Activated T-cell treated with anti-CD3 and anti-CD28 coated beads, Interleukin-2, amount 50 U/mL, for 48 hours (primary cell): ENCODE measurements at regions not wholly inside any gene's neighbourhood (a gene's known extent, or its start where the extent isn't known, plus 50 kb on each side); places are given as distances from the start of the nearest gene placed in this dataset.

Experiments used
- DNase-seq, 2 experiments: peaks; one replicate each; pipeline ENCODE4 v3.0.0-alpha.2; 2020

DNA sequence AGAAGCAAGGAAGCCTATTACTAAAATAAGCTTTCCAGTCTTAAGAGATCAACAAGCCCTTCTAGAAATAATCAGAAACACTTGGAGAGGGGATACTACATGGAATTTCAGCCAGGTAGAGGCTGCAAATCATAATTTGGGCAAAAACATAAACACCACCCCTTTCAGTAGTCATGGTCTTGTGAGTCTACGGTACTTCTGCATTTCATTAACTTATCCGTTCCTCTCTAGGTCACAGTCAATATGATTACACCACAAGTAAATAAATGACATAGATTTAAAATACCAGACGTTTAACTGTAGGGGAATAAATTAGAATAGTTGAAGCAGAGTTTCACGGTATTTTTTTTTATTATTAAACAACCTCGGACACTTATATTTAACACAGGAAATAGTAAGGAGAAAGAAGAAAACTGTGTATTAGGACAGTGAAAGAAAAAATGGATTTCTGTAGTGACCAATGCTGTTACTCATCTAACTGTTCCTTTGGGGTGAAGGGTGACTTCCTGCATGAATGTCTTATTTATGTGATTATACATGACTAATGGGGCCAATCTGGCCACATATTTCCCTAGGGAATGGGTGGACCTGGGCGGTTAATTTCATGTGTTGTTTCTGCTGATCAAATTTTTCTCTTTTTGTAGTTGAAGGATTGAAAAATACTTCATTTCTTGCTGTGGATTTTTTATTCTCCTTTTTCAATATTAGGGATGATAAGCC lies 456.6 kb upstream of the UBE2E3 start:
- no peak for DNase-seq

DNA sequence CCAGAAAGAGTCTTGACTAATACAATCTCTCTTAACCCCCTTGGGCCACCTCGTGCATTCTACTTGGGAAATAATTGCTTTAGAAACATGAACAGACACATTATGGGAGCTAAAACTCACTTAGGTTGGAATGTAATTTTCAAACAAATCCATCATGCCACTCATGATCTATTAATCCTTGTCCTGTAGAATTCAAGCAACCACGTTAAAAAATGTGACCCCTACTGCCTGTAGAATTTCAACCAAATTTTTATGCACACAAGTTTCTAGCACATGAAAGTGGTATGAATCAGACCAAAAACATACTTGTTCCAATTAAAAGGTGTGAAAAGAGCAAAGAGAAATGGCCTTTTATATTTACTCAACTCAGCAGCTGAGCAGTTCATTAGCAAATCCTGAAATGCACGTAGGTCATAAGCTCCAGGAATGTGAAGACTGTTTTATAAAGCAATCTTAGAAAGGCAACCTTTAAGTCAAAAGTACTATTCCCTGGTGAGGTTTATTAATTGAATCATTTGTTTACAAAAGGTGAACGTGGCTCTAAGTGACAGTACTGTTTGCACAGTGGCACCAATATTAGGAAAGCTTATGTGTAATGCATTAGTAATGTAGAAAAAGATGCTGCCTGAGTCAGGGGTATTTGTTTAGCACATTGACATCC lies 459.4 kb upstream of the UBE2E3 start:
- no peak for DNase-seq

DNA sequence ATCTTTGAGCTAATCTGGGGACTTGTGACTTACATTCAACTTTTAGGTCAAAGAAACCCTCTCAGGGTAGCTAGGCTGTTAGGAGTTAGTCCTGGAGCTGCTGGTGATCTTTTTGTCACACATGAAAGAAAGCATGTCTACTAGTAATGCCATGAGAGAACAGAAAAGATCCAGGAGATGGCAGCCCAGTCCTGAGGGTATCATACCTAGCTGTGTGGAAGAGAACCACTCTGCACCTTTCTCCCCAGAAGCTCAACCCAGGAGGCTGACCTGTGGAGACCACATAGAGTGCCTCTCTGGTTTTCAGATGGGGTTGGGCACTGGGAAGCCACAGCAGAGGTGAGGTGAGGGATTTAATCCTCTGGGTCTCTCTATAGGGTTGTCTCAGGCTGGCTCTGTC lies 460.2 kb upstream of the UBE2E3 start:
- DNase-seq: no peak

DNA sequence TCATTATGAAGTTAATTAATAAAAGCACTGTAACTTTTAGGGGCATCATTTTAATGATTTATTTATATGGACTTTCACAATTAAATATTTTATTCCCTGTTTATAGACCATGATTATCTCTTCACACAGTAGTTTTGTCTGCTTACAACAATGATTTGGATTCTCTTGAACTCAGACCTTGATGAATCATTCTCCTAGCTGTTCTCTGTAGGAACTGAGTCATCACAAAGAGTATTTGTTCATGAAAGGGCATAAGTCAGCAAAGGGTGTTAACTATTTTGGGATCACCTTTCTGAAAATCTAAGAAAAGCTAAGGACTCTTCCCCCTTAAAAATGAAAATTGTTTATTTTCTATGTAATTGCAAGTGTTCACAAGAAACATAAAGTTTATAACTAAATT lies 461.1 kb upstream of the UBE2E3 start:
- DNase-seq: no peak

DNA sequence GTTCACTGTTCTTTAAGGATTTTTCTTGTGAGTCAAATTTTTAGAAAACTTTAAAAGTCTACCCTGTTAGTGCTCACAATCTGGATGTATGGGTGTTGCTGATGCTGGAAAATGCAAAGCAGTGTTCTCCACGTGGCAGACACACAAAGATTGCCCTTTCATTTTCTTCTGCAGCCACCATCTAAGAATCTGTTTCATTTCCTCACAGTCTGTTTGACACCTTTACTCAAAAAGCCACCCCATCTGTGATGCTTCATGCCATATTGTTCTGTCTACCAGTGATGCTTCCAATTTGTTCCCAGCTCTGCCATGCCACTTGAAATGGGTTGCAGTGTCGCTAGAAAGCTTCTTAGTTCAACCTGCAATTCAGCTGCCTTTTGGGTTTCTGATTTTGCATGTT lies 464.2 kb upstream of the UBE2E3 start:
- no peak for DNase-seq

DNA sequence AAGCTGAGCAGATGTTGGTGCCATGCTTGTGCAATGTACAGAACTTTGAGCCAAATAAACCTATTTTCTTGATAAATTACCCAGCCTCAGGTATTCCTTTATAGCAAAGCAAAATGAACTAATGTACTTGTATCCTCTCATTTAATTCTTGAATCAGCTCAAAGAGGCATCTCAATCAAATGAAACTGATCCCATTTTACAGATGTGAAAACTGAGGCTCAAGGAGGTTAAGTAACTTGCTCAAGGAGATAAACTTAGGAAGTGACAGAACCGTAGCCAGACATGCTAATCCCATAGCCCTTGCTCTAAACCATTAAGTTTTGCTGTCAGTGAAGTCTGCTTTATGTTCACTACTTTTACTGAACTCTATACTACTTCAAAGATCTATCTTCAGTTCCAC lies 467.0 kb upstream of the UBE2E3 start:
- DNase-seq: no peak

DNA sequence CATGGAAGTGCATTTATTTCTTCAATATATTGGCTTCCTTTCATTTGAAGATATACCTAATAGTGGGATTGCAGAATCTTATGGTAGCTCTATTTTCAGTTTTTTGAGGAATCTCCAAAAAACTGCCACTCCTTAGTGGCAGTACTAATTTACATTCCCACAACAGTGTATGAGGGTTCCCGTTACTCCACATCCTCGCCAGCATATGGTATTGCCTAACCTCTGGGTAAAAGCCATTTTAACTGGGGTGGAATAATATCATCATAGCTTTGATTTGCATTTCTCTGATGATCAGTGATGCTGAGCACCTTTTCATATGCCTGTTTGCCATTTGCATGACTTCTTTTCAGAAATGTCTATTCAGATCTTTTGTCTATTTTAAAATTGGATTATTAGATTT lies 471.9 kb upstream of the UBE2E3 start:
- no peak for DNase-seq

DNA sequence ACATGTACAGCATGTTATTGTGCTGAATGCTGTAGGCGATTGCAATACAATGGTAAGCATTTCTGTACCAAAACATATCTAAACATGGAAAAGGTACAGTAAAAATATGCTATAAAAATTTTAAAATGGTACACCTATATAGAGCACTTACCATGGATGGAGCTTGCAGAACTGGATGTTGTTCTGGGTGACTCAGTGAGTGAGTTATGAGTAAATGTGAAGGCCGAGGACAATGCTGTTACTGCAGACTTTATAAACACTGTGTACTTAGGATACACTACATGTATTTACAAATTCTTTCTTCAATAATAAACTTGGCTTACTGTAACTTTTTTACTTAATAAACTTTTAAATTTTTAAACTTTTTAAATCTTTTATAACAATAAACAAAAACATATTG lies 473.4 kb upstream of the UBE2E3 start:
- no peak for DNase-seq

DNA sequence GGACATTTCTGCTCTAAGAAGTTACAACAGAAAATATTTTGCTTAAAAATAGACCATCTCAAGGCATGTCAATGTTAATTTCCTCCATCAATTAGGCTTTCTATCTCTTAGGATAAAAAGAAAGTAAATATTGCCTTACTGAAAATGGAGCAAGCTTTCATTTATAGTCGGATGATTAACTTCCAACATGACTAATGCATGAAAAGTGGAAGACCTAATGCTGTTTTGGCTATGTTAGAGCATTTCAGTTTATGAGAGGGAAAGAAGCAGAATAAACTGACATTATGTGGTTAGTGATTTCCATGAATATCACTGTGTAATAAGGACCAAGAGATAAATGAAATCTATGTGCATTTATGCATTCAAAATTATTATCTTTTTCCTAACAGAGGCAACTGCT lies 475.2 kb upstream of the UBE2E3 start:
- DNase-seq: no peak

DNA sequence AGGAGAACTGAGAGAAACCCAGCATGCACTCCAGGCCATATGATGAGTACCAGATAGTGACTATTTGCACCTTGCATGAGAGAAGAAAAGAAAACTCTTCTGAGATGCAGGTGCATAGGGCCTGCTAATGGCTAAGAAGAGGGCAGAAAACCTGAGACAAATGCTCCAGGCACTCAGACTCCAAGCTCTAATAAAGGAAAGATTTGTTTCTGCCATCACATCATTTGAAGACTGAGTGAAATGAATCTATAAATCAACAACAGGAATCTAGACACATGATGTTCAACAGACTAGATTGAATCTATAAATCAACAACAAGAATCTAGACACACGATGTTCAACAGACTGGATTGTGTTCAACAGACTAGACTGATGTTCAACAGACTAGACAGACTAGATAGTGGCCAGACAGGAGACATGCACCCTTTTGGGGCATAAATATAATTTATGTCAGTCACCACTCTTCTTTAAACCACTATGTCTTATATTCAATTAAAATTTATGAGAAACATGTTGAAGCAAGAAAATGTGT lies 482.7 kb upstream of the UBE2E3 start:
- DNase-seq: no peak

DNA sequence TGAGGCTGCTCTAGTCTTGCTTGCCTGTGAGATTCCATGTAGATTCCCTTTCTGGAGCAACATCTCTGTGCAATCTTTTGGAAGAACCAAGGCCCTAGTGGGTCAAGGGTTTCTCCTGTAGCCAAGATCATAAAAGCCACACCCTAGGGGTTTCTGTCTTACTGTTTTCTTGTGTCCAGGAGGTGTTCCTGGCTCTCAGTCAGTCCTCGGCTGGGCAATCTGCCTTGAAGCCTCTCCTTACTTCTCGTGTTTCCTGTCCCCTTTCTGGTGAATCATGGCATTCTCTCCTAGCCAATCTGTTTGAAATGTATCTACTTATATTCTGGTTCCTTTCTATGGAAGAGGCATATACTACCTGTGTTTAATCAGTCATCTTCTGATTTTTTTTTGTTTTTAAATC lies 484.8 kb upstream of the UBE2E3 start:
- DNase-seq: no peak

DNA sequence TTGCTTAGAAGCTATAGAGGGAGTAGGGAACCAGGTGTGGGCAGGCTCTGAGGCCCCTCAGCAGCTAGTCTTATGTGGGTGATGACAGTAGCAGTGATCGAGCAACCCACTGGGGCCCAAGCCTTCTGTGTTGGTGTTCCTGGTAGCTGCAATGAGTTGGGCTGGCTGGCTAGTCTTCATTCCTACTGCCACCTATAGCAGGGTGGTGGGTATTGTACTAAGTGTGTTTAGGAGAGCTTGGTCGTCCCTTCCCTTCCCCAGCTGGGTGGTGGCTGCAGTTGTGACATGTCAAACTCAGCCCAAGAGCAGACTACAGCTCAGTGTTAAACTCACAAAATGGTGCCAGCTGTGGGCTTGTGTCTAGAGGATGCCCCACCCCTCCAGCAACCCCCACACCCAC lies 486.1 kb upstream of the UBE2E3 start:
- no peak for DNase-seq

DNA sequence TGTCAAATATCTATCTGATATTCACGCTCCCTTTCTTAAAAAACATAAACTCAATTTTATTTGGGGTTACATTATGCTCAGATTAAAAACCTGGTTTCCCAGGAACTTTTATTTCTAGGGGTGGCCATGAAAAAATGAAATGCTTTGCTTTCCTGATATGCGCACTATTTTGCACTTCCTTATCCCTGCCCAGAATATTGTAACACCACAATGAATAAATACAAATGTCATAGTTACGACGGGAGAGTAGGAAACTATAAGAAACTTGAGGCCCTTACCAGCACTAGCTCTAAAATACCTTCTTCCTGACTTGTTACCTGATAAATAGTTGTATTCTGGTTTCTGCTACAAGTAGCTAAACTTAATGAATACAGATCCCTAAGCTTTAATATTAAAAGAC lies 475.6 kb upstream of the CWC22 start:
- DNase-seq: no peak

DNA sequence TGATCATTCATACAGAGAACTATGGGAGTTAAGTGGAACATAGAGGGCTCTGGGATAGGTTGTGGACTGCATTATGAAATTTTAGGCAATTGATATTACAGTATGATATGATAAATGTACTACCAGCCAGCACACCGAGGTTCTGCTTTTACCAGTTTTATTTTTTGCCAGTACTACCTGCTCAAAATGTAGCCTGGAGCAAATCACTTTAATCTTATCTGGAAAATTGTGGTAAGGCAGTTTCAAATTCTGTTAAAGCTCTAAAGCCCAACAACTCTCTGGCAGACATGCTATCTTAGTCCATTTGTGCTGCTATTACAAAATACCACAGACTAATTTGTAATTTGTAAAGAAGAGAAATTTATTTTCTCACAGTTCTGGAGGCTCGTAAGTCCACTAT lies 474.9 kb upstream of the CWC22 start:
- no peak for DNase-seq

DNA sequence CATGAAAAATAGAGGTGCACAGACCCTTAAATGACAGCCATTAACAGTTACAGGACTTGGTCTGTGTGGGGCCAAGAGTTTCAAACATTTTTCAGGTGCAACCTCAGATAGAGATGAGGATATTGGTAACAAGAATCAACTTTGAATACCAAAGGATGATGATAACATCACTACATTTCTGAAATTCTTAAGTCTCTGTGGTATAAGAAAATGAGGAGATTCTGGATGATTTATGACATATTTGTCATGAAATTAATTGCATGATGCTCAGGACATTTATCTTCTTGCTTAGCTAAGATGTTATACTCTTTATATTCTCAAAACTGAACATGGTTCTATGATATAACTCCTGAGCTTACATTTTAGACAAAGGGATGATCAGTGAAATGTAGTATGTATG lies 471.8 kb upstream of the CWC22 start:
- DNase-seq: no peak

DNA sequence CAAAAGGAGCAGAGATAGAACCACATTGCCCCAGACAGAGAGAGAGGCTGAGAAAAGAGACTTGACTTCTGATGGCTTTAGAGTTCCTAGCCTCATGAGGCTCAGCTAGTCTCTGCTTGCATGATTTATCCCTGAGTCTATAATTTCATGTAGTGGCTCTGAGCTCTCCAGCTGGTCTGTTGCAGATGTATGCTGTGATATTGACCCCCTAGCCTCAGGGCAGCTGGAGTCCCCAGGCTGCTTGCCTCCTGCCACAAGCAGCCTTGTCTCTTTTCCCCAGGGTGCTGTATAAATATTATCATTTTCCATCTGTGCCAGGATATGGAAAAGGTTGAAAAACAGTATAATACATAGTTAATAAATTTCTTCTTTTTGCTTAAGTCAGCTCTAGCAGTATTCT lies 467.6 kb upstream of the CWC22 start:
- no peak for DNase-seq

DNA sequence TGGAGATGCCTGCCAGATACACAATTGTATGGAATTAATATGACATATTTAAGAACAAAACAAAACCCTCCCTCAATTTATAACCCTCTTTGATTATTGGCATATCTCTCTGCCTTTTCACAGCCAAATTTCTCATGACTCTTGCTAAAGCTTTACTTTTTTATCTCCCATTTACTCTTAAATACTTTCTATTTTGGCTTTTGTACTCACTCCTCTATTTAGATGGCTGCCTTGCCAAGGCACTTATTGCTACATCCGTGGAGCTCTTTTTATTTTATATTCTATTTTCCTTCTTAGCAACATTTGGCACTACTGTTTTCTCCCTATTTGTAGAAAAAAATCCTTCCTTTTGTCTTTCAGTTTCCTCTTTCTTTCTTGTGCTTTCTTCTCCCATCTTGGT lies 466.4 kb upstream of the CWC22 start:
- DNase-seq: no peak

DNA sequence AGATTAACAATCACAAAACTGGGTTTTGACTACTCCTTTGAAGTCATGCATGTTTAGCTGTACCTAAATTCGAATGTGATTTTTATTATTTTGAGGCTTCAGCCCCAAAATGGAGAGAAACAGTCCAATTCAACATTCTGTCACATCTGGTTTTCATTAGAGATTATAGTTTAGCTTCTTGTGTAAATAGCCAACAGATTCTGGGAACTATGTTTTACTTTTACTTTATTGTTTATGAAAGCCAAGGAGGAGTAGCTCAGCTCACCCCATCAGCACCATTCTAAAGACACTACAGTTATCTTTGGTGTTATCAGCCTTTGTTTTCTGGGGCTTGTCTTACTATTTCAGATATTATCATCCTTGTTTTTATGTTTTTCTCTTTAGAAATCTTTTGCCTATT lies 465.0 kb upstream of the CWC22 start:
- no peak for DNase-seq

DNA sequence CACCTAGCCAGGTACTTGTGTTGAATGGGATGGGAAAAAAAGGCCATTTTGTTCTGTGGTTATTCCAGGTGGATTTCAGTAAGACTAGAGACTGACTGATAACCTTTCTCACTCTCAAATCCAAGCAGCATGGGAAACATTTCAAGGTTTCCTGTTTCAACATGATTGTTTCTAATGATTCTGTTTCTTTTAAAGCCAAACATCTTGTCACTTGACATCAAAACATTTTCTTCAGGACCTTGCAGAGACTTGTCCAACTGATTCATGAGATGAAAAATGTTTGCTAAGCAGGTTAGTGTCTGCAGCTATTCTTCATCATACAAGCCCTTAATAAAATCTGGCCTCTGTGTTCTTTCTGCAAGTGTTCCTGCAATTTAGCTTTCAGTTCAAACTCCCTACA lies 456.5 kb upstream of the CWC22 start:
- DNase-seq: no peak

DNA sequence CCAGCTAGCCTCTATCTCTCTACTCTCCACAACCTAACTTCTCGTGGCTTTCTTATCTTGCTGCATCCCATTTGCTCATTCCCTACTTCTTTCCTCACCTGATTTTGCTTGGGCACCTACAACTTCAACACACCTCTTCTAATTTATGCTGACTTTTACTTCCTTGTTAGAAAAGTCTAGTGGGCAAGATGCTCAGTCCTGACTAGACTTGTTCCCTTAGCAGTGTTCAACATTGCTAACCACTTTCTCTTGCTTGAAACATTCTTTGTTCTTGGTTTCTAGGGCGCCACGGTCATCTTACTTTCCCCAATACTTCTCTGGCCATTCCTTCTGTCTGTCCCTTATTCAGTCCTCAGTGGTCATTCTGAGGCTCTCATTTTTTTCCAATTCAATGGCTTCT lies 454.7 kb upstream of the CWC22 start:
- no peak for DNase-seq

DNA sequence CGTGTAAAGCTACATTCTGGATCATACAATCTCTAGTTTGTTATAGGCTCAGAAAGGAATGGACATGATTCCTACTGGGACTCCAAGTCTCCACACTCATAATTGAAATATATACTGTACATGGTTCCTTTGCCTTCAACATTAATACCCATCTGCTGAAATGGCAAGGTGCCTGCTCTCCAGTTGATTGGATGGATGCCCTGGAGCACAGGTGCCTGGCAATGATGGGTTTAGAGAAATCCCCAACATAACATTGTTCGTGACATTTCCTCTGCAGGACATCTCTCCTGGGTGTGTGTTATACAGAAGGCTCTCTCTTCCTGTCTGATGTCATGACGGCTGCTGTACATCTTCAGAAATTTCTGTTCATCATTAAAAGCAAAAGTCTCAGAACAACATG lies 449.7 kb upstream of the CWC22 start:
- DNase-seq: no peak

DNA sequence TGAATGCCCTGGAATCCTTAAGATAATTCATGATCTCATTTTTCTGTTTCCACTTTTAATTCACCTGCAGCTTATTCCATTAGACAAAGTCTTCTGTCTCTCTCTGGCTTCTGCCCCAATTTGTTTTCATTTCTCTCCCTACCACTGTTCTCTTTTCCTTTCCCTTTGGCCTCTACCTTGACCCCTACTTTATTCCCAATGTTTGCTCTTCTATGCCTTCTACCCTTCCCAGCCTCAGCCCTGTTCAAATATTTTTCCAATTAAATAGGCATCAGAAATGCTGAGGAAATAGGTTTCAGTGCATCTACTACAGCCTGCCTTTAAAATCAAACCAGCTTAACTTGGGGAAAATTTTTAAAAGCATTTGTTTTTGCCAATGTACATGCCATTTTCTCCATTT lies 443.7 kb upstream of the CWC22 start:
- DNase-seq: no peak

DNA sequence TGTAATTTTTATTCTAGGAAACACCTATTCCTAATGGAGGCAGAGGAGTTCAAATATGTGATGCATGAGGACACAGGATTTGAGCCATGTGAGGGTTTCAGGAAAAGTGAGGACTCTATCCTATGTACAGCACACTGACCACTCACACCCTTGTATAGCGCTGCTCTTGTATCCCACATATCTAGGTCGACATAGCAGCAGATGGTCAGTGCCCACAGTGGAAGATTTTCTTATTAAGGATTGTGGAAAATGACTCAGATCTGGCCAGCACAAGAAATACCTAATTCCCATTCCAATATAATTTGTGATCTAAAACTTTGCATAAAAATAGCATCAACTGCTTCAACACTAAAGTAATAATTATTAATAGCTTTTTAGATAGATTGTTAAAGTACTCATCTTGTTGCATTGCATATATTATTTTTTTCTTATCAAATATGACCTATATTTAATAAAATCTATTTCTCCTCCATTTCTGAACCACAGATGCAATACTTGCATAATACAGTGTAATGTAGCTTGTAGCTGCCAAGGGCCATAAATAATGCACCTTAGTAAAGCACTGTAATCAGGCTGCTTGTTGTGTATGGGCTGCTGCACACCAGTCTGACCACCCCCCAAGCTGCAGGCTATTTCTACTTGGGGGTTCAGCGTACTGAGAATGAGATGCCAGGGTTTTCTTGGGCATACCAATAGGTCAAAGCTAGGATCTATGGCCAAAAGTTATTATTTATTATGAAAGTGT lies 442.2 kb upstream of the CWC22 start:
- no peak for DNase-seq

DNA sequence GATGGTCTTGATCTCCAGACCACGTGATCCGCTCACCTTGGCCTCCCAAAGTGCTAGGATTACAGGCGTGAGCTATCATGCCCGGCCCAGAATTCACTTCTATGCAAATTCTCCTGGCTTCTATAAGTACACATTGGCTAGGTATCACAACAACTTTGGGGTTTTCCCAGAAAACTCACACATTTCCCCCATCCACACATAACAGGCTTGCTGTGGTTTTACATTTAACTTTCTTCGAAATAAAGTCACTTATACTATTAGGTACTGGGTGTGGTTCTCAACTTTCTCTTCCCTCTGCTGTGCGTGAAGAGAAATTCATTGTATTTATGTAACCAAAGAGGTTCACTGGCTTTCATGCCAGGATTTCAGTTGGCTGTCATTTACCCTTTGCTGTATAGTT lies 439.4 kb upstream of the CWC22 start:
- no peak for DNase-seq
